SH-SY5Y (cell line): ENCODE measurements at regions not wholly inside any gene's neighbourhood (a gene's known extent, or its start where the extent isn't known, plus 50 kb on each side); places are given as distances from the start of the nearest gene placed in this dataset.

Experiments used
- GATA2 ChIP-seq: IDR thresholded peaks from 2 replicates; pipeline ENCODE4 v1.6.1; 2011; ENCODE audit warnings: mild to moderate bottlenecking, low read depth, low read length
- GATA3 ChIP-seq: IDR thresholded peaks from 2 replicates; pipeline ENCODE4 v1.6.1; 2011; ENCODE audit warnings: low read depth, mild to moderate bottlenecking, low read length, moderate library complexity

DNA sequence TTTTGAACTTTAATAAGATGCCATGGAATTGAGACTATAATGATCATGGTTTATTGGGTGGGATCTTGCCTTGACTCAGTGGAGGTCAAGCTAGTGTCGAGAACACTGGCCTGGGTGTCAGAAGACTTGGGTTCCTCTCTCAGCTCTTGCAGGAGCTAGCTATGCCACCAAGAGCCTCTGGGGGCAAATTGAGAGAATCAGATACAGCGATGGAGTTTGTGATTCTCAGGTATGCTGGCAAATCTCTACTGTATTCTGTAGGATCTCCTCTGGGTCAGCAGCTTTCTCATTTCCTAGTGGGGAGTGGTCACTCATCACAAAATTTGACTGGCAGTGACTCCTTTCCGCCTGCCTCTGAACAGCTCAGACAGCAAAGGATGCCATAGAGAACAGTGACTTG lies 477.0 kb downstream of the RNF144A start:
- TF ChIP-seq GATA2 (no peak), GATA3 (no peak)
